HG03571 (cell line): ENCODE measurements at regions not wholly inside any gene's neighbourhood (a gene's known extent, or its start where the extent isn't known, plus 50 kb on each side); places are given as distances from the start of the nearest gene placed in this dataset.

Experiments
- ATAC-seq: cut with Tn5 transposase; IDR thresholded peaks from one replicate; pipeline ENCODE4 v1.9.1; 2021; ENCODE audit not compliant: unreplicated experiment

DNA sequence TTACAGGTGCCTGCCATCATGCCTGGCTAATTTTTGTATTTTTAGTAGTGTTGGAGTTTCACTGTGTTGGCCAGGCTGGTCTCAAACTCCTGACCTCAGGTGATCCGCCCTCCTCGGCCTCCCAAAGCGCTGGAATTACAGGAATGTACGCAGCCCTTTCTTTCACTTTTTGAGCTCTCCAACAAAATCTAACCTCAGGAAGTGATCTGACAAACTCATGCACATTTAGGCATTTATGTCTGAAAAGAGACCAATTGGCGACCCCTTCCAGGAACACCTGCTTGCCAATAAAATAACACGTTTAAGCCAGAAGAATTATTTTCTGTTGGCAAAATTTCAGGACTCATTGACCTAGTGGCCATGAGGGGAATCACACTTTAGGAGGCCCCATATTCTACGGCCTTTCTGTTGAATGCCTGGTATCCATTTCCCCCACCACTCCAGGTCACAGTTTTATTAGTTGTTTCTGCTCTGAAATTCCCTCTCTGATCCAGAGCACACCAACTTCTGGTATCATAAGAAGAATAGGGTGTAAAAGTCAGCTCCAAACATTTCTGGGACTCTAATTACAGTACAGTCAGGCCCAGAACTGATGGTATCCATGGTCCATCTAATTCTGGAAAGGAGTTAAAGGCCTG lies 65.8 kb upstream of the FRMD4A start:
- ATAC-seq: no peak

DNA sequence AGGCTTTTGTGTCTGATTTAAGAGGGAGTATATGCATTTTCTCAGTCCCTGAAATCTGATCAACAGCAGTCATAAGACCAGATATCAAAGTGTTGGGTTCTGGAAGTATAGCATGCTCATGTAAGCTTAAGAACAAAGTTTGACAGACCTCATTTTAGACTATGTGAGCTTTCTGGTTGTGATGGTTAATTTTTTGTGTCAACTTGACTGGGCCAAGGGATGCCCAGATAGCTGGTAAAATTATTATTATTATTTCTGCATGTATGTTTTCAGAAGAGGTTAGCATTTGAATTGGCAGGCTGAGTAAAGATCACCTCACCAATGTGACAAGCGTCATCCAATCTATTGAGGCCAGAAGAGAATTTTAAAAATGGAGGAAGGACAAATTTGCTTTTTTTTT lies 63.5 kb upstream of the FRMD4A start:
- no peak for ATAC-seq

DNA sequence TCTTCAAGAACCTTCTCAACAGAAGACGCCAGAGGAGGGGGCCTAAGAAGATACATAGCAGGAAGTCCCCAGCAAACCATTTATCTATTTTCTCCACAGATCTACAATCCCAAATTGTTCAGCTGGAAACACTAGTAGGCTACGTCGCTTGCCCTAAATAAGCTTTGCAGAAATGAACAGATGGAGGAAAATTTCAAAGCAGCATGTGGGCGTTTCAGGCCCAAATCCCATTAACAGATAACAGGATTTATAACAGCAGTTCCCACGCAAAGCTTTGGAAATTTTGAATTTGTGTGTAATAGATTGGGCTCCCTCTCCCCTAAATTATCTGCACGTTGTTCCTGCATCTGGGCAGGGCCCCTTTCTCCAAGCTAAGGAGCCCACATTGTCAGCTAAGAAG lies 60.6 kb upstream of the FRMD4A start:
- no peak for ATAC-seq

DNA sequence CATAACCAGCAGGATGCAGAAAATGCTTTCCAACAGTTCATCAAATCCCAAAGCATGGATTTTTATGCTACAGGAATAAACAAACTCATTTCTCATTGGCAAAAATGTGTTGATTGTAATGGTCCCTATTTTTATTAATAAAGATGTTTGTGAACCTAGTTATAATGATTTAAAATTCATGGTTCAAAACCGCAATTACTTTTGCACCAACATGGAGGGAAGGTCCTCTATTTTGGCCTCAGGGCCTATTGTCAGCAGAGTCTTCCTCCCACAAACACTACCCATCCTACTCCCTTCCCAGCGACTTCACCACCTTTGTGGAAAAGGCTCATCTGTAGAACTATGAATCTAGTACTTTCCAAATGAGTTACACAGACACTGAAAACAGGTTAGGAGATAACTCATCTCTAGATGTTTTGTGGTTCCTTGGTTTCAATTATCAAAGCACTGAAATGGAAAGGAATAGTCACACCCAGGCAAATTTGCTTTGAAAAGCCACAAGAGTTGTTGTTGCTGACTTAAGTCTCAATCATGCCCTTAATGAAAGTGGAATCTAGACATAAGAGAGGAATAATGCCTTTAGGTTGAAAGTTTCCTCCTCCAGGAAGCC lies 59.4 kb upstream of the FRMD4A start:
- ATAC-seq: peak; percentile 74

DNA sequence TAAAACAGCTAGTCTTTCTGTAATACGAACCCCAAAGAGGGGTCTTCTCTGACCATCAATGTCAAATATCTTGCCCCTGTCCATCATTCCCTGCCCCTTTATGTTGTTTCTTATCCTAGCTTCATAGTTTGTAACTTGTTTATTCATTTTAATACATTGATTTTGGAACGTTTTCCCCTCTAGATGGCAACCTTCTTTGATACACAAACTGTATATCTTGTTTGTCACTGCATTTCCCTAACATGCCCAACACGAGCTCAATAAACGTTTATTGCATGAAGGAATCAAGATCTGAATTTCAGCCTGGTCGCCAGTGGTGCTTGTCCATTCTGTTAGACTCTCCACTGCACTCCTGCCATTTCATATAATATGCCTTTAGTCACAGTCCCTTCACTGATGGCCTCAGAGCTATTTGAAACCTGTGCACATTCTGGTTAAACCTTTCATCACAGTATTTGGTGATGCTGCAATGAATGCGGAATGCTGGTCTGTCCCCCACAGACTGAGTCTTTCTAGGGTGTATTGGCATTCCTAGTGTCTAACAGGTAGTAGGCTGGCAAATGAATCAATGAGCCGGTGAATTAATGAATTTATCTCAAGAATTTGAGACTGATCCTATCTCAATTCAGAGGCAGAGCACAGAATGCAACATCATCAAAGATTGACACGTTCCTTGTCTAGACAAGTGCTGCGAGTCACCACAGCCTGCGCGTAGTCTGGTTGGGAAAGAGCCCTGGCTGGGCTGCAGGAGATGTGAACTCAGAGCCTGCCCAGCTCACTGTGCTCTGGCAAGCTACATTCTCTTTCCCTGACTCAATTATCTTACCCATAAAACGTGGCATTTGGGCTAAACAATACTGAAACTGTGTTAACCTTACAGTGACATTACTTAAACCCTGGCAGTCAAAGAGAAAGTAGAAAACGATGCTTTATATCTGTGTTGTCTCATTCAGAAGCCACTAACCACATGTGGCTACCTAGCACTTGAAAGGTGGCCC lies 55.2 kb upstream of the FRMD4A start:
- ATAC-seq: no peak

DNA sequence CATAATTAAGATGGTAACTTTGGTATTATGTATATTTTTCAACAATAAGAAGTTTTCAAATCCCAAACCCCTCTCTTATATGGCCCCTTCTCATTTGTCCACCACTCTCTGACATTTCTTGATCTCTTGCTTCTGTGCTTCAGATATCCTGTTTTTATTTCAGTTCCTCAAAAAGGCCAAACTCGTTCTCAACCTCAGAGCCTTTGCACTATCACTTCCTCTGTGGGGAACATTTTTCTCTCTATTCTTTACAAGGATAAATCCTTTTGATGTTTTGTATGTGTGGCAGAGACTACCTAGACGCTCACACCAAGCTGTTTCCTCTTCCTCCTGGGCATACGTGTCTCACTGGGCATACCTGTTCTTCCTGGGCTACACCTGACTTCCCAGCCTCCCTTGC lies 54.2 kb upstream of the FRMD4A start:
- no peak for ATAC-seq

DNA sequence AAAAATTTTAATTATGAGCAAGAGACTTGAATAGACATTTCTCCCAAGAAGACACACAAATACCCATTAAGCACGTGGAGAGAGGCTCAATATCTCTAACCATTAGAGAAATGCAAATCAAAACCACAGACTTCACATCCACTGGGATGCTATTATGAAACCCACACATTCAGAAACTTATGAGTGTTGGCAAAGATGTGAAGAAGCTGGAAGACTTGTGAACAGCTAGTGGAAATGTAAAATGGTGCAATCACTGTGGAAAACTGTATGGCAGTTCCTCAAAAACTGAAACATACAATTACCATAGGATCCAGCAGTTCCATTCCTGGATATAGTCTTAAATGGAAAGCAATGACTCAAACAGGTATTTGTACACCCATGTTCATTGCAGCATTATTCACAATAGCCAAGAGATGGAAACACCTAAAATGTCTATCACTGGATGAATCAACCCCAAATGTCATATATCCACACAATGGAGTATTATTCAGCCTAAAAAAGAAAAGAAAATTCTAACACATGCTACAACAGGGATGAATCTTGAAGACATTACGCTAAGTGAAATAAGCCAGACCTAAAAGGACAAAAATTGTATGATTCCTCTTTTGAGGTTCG lies 53.5 kb upstream of the FRMD4A start:
- ATAC-seq: no peak

DNA sequence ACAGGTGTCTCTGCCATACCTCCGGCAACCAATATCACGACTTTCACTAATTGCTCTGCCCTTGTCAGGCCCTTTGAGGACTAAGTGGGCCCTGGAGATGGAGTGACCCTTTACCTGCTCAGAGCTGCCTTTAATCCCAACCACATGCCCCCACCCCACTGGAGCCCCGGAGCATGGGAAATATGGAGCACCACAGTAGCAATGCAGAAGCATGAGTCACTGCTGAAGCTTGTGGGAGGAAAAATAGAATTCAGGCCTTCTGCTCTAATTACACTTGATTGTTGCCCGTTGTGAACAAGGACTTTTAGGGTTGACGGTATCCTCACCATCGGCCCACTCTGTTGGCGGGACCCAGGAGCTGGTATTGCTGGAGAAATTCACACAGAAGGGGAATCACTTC lies 52.5 kb upstream of the FRMD4A start:
- ATAC-seq: no peak

DNA sequence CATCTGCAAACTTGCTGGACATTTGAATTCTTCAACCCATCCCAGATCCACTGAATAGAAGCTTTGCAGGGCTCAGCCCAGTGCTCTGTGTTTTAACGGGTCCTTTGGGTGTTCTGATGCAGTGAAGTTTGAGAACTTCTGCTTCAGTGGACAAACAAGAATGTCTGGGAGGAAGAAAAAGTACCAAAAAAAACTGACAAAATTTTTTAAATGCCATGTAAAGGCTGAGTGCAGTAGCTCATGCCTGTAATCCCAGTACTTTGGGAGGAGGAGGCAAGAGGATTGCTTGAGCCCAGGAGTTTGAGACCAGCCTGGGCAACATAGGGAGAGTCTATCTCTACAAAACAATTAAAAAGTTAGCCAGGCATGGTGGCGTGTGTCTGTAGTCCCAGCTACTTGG lies 51.8 kb upstream of the FRMD4A start:
- ATAC-seq: no peak

DNA sequence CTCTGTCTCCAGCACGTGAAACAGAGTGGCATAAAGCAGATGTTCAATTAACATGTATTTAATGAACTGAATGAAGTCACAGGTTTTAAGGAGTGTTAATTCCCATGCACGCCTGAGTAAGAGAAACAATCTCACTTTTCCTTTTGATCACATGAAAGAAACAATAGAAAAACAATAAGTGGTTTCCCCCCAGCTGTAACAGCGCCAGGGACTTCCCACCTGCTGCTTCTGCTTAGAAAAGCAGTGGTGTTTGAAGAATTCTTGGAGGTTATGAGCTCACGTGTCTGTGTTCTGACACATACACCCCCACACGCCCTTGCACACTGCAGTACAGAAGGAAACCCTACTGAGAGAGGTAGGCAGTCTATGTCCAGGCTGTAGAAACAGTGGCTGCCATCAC lies 51.3 kb upstream of the FRMD4A start:
- no peak for ATAC-seq

DNA sequence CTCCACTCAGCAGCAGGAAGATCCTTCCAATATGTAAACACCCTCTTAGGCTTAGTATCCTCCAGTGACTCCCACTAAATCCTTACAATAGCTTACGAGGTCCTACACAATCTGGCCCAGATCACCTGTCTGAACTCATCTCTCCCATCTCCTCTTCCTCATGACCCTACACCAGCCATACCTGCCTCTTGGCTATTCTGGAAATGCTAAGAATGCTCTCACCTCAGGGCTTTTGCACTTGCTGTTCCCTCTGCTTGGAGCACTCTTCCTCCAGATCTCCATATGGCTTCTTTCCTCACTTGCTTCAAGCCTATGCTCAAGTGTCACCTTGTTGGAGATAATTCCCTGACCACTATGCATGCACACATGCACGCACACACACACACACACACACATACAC lies 50.8 kb upstream of the FRMD4A start:
- ATAC-seq: no peak

DNA sequence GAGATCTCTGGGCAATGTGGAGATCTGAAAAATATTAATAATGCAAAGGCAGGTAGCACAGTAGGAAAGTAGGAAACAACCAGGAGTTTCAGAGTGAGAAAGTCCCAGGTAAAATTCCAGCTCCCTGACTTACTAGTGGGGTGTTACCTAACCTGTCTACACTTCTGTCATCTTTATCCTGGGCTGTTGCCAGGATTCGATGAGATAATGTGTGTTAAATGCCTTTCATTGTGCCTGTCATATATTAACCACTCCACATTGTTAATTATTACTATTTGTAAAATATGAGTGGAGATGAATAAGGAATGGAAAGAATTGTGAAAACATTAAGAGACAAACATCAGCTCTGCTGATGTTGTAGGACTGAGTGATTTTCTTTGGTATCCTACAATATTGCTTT lies 50.0 kb upstream of the FRMD4A start:
- no peak for ATAC-seq
